Thyroid gland (tissue), 4 donors: ENCODE measurements at regions not wholly inside any gene's neighbourhood (a gene's known extent, or its start where the extent isn't known, plus 50 kb on each side); places are given as distances from the start of the nearest gene placed in this dataset.

Source experiments
- POLR2A ChIP-seq, 2 donors: fragments of 450-650 bp; IDR thresholded peaks; one replicate each; pipeline ENCODE4 v1.6.1; 2017; ENCODE audit warnings: antibody characterized with exemption in 2 of 2, mild to moderate bottlenecking in 2 of 2, moderate library complexity in 1 of 2
- TF ChIP-seq, protein P1 (sequence below), 6 experiments: fragments of 200-600 bp in 3 of 6; fragments of 450-650 bp in 3 of 6; sonication (generic) in 3 of 6; IDR thresholded peaks; one replicate each; pipeline ENCODE4 v1.5.1; 2016 to 2019; ENCODE audit warnings: antibody characterized with exemption in 6 of 6, mild to moderate bottlenecking in 2 of 6, inconsistent platforms in 1 of 6, moderate library complexity in 1 of 6

GRCh38 chr1:56107275-56107638 lies 472.1 kb downstream of the PLPP3 start:
- no peak for TF ChIP-seq POLR2A (IDR thresholded peaks at IDR 0.05)
- TF ChIP-seq, protein P1, sequence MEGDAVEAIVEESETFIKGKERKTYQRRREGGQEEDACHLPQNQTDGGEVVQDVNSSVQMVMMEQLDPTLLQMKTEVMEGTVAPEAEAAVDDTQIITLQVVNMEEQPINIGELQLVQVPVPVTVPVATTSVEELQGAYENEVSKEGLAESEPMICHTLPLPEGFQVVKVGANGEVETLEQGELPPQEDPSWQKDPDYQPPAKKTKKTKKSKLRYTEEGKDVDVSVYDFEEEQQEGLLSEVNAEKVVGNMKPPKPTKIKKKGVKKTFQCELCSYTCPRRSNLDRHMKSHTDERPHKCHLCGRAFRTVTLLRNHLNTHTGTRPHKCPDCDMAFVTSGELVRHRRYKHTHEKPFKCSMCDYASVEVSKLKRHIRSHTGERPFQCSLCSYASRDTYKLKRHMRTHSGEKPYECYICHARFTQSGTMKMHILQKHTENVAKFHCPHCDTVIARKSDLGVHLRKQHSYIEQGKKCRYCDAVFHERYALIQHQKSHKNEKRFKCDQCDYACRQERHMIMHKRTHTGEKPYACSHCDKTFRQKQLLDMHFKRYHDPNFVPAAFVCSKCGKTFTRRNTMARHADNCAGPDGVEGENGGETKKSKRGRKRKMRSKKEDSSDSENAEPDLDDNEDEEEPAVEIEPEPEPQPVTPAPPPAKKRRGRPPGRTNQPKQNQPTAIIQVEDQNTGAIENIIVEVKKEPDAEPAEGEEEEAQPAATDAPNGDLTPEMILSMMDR (IDR thresholded peaks at IDR 0.05), result no peak
